ENCODE measurements at regions not wholly inside any gene's neighbourhood (a gene's known extent, or its start where the extent isn't known, plus 50 kb on each side); places are given as distances from the start of the nearest gene placed in this dataset.

GRCh38 chrX:143121477-143121876 lies 95.7 kb downstream of the SPANXN4 start:
- Histone ChIP-seq H3K36me3 (ENCODE audit: control insufficient read depth in 2 of 4, insufficient read depth in 4 of 4, low read length in 3 of 4) (no peaks in the 10 kb centered on the region), H3K4me3 (ENCODE audit: extremely low read depth in 1 of 4, insufficient read depth in 2 of 4, low read depth in 3 of 4, low read length in 4 of 4) (no peak overlapping the region), H4K91ac (replicated peaks; ENCODE audit: insufficient read length, low read length) (no peak overlapping the region), H2AFZ (ENCODE audit: low read length) (no peak overlapping the region), H2BK15ac (ENCODE audit: low read length) (no peak overlapping the region), H3K27me3 (replicated peaks in 1 of 4; ENCODE audit: control insufficient read depth in 3 of 4, extremely low read depth in 1 of 4, insufficient read depth in 3 of 4, low read length in 3 of 4) (no peaks in the 10 kb centered on the region), H3K4me2 (ENCODE audit: insufficient read depth in 1 of 2, low read depth in 2 of 2, low read length in 2 of 2) (no peak overlapping the region), H3K23ac (ENCODE audit: insufficient read length) (no peak overlapping the region), H2BK20ac (ENCODE audit: low read length) (no peak overlapping the region), H4K8ac (ENCODE audit: extremely low read depth, insufficient read depth, low read length) (no peak overlapping the region), H3K79me2 (ENCODE audit: control insufficient read depth in 1 of 2, insufficient read depth in 2 of 2, low read length in 2 of 2) (no peaks in the 10 kb centered on the region), H3K27ac (ENCODE audit: low read depth, low read length) (no peak overlapping the region), H2AK5ac (ENCODE audit: low read depth, low read length) (no peak overlapping the region), H4K20me1 (replicated peaks in 1 of 2; ENCODE audit: control insufficient read depth in 1 of 2, insufficient read depth in 2 of 2, low read length in 2 of 2) (no peaks in the 10 kb centered on the region), H3K18ac (ENCODE audit: extremely low read depth, low read length) (no peak overlapping the region), H2BK5ac (ENCODE audit: low read depth, low read length) (no peak overlapping the region), H3K4me1 (replicated peaks in 1 of 4; ENCODE audit: control insufficient read depth in 3 of 4, insufficient read depth in 4 of 4, low read length in 3 of 4) (no peaks in the 10 kb centered on the region), H4K5ac (ENCODE audit: insufficient read length, low read depth, low read length) (no peak overlapping the region), H2BK120ac (replicated peaks; ENCODE audit: low read depth, low read length) (no peak overlapping the region), H2BK12ac (ENCODE audit: low read depth, low read length) (no peak overlapping the region), H3K79me1 (ENCODE audit: low read depth, low read length) (no peaks in the 10 kb centered on the region), H3K56ac (replicated peaks; ENCODE audit: insufficient read length, low read depth, low read length) (no peak overlapping the region), H3K4ac (replicated peaks; ENCODE audit: insufficient read length, low read depth, low read length) (no peak overlapping the region), H3K9me3 (ENCODE audit: insufficient read depth in 2 of 2, low read depth in 1 of 2, low read length in 1 of 2) (no peaks in the 10 kb centered on the region; a peak in 2 of 4 replicates), H3K9ac (replicated peaks in 1 of 4; ENCODE audit: extremely low read depth in 1 of 4, low read depth in 3 of 4, low read length in 3 of 4) (no peak overlapping the region), H3K23me2 (ENCODE audit: low read depth, low read length) (no peaks in the 10 kb centered on the region), H3K14ac (ENCODE audit: insufficient read length) (no peak overlapping the region)
- FAIRE-seq (no peak), DNase-seq (ENCODE audit: low read depth in 1 of 2, low spot score in 2 of 2) (no peak)
- WGBS, 2 experiments (ENCODE audit: extremely low coverage in 1 of 2, insufficient coverage in 1 of 2, insufficient read length in 1 of 2, insufficient replicate concordance in 2 of 2, low coverage in 1 of 2, low lambda C conversion rate in 2 of 2, missing lambda C conversion rate in 1 of 2) = 82% methylated on average over 3 of the region's 4 CpGs; no CpG with 5 or more reads in 1 of the 2 experiments
- ChIA-PET CTCF (ENCODE audit: partially characterized antibody) (no interaction called here), POLR2A (ENCODE audit: partially characterized antibody) (no interaction called here)
- TF ChIP-seq KDM5A (IDR thresholded peaks at IDR 0.05; ENCODE audit: low read length) = no peak
- TF ChIP-seq JUN (IDR thresholded peaks at IDR 0.05; ENCODE audit: low read depth, low read length) = no peak
- no peak for TF ChIP-seq POLR2AphosphoS5 (IDR thresholded peaks at IDR 0.05; ENCODE audit: low read depth, low read length)
- TF ChIP-seq RXRA (IDR thresholded peaks at IDR 0.05; ENCODE audit: insufficient read depth, low read depth, low read length) = no peak
- no peak for TF ChIP-seq GTF2F1 (IDR thresholded peaks at IDR 0.05; ENCODE audit: borderline replicate concordance, low read depth, low read length)
- TF ChIP-seq, protein P1, sequence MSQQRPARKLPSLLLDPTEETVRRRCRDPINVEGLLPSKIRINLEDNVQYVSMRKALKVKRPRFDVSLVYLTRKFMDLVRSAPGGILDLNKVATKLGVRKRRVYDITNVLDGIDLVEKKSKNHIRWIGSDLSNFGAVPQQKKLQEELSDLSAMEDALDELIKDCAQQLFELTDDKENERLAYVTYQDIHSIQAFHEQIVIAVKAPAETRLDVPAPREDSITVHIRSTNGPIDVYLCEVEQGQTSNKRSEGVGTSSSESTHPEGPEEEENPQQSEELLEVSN (IDR thresholded peaks at IDR 0.05) = no peak
- no peak for TF ChIP-seq SP1 (IDR thresholded peaks at IDR 0.05; ENCODE audit: low read depth, low read length)
- TF ChIP-seq SAP30 (IDR thresholded peaks at IDR 0.05; ENCODE audit: insufficient read depth, insufficient replicate concordance, low read length) = no peak

All from H1 (cell line).